ENCODE measurements at regions not wholly inside any gene's neighbourhood (a gene's known extent, or its start where the extent isn't known, plus 50 kb on each side); places are given as distances from the start of the nearest gene placed in this dataset.
"Not testable (repeated sequence)": the region's sequence is repeated elsewhere in the genome, so short reads cannot be mapped to it uniquely, and the experiment has no call there.

DNA sequence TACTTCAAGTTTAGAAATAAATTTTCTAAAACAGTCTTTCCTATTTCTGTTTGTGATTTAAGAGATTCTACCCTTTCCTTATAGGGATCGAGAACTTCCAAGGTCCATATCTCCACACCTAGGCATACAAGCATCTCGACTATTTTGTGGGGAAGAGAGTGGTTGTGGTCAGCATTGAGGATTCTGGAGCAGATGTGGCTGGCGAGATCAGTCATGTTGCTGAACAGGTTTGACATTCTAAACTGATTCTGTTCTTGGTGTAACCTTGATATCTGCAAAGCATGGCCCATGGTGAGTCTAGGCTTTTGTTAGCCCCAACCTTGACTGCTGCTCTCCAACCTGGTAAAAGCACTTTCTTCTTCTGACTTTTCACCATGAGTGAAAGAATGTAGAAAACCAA lies 167.6 kb upstream of the POGK start:
- intact Hi-C loops (cut with DNase I), result no loop called here

DNA sequence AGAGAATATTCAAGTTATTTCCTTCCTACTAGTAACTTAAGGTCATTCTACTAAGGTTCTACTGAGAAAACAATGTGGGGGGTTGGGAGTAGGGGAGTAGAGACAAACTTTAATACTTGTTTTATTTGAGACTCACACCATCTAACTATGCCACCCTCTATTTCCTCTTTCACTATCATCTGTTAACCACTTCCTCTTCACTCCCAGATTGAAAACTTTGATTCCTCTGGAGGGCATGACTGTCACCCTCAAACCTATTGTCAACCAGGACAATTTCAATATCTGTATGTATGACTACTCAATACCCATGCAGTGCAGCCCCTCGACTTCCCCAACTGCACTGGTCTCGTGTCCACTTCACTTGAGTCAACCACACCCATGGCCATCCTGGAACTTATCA lies 165.6 kb upstream of the POGK start:
- intact Hi-C loops (cut with DNase I), result no loop called here

More for the DNA sequence above, 167.6 kb upstream of the POGK start:
- no peak for DNase-seq (ENCODE audit: low spot score)

DNA sequence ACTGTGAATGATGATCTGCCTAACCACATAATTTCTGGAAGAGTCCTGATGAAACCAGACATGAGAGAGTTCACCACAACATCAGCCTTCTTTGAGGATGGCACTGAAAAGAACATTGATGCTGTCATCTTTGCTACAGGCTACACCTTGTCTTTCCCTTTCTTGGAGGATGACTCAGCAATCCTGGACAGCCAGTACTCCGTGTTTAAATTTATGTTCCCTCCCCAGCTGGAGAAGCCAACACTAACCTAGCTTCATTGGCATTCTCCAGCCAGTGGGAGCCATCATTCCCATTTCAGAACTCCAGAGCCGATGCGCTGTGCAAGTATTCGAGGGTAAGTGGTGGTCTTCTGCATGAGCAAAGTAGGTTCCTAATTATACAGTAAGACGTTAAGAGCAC lies 164.1 kb upstream of the POGK start:
- no peak for DNase-seq (ENCODE audit: low spot score)
- intact Hi-C loops (cut with DNase I), result no loop called here

More for the DNA sequence above, 165.6 kb upstream of the POGK start:
- DNase-seq (ENCODE audit: low spot score), result no peak

DNA sequence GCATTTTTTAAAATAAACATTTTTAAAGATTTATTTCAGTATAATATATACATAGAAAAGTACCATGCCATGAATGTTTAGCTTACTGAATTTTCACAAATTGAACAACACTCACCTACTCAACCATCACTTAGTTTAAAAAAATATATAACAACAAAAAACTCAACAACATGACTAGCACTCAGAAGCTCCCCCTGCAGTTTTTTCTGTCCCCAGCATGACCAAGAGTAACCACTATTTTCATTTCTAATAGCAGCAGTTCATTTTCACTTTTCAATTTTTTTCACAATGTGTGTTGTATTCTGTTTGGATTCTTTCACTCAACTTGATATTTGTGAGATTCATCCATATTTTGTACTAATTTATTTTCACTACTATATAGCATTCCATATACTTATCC lies 162.3 kb upstream of the POGK start:
- intact Hi-C loops (cut with DNase I), result no loop called here

DNA sequence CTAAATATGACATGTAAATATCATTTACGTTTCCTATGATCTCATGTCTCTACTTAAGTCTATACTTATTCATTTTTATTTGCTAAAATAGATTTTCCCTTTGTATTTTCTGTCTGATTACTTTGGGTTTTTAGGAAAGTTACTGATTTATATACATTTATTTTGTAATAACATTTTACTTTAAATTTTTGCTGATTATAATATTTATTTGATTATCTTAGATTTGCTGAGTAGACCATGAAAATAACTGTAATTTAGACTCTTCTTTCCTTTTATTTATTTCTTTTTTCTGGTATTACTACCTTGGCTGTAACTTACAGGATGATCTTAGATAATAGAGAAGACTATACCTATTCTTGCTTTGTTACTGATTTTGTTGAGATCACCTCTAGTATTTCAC lies 159.9 kb upstream of the POGK start:
- intact Hi-C loops (cut with DNase I), result no loop called here
- no peak for DNase-seq (ENCODE audit: low spot score)

More for the DNA sequence above, 162.3 kb upstream of the POGK start:
- no peak for DNase-seq (ENCODE audit: low spot score)

DNA sequence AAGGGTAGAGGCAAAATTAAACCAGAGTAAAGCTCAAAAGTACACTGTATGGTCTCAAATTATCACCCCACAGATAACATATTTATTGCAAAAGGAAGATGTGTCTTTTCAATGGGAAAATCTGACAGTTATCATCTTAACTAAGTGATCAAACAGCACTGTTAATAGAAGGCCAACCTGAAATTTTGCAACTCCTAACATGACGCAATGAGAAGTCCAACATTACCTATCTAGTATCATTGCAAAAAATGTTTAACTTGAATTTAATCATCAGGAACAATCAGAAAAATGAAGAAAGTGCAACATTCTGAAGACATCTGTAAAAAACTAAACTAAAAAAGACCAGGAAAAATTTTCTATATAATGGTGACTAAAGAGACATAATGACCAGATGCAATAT lies 156.7 kb upstream of the POGK start:
- intact Hi-C loops (cut with DNase I), result no loop called here
- no peak for DNase-seq (ENCODE audit: low spot score)

DNA sequence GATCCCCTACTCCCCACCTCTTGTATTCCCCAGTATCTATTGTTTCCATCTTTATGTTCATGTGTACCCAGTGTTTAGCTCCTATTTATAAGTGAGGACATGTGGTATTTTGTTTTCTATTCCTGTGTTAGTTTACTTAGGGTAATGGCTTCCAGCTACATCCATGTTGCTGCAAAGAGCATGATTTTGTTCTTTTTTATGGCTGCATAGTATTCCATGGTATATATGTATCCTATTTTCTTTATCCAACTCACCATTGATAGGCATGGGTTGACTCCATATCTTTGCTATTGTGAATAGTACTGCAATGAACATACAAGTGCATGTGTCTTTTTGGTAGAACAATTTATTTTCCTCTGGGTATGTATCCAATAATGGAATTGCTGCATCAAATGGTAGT lies 154.6 kb upstream of the POGK start:
- intact Hi-C loops (cut with DNase I); DNase-seq (ENCODE audit: low spot score): not testable (repeated sequence)

DNA sequence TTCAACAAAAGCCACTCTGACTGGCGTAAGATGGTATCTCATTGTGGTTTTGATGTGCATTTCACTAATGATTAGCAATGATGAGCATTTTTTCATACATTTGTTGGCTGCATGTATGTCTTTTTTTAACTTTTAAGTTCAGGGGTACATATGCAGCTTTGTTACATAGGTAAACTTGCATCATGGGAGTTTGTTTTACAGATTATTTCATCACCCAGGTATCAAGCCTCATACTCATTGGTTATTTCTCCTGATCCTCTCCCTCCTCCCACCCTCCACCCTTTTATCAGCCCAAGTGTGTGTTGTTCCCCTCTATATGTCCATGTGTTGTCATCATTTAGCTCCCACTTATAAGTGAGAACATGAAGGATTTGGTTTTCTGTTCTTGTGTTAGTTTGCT lies 154.1 kb upstream of the POGK start:
- intact Hi-C loops (cut with DNase I), result no loop called here
- DNase-seq (ENCODE audit: low spot score), result no peak

DNA sequence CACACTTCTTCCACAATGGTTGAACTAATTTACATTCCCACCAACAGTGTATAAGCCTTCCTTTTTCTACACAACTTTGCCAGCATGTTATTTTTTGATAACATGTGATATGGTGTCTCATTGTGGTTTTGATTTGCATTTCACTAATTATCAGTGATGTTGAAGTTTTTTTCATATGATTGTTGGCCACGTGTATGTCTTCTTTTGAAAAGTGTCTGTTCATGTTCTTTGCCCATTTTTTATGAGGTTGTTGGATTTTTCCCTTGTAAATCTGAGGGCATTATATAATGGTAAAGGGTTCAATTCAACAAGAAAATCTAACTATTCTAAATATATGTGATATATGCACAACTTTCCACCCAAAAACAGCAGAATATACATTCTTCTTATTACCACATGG lies 153.4 kb upstream of the POGK start:
- intact Hi-C loops (cut with DNase I); DNase-seq (ENCODE audit: low spot score): not testable (repeated sequence)

DNA sequence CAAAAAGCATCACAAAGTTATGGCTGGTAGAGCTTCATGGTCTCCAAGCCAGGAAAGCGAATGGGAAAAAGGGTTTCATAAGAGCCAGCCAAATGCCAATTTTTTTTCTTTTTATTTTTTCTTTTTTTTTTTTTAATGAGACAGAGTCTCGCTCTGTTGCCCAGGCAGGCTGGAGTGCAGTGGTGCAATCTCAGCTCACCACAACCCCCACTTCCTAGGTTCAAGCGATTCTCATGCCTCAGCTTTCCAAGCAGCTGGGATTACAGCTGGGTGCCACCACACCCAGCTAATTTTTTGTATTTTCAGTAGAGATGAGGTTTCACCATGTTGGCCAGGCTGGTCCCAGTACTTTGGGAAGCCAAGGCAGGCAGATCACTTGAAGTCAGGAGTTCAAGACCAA lies 148.7 kb upstream of the POGK start:
- intact Hi-C loops (cut with DNase I); DNase-seq (ENCODE audit: low spot score): not testable (repeated sequence)

DNA sequence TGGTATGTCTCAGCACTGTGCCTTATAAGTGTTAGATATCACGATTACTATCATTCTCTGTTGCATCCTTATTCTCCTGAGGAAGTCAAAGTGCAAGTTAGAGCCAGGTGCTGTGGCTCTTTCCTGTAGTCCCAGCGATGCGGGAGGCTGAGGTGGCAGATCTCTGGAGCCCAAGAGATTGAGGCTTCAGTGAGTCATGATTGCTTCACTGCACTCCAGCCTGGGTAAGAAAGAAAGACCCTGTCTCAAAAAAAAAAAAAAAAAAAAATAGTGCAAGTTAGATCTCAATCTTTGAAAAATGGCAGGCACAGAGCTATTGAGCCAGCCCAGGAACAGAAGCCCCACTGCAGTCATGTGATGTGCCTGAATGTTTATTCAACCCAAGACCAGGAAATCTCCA lies 147.8 kb upstream of the POGK start:
- DNase-seq (ENCODE audit: low spot score), result no peak
- intact Hi-C loops (cut with DNase I), result no loop called here

DNA sequence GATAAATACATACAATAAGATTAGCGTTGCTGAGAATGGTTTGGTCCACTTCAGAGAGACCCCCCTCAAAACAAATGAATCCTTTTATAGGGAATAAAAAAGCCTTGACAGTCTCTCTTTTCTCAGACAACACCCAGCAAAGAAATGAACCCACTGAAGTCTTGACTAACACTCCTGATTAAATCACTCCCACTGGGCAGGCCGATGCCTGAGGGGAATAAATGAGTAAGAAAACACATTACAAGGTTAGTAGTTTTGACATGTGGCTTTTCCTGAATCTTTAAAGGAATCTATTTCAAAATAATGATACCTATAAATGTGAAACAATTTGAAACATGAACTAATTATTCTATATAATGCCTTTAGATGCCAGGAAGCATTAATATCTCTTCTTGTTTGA lies 146.9 kb upstream of the POGK start:
- DNase-seq (ENCODE audit: low spot score), result no peak

DNA sequence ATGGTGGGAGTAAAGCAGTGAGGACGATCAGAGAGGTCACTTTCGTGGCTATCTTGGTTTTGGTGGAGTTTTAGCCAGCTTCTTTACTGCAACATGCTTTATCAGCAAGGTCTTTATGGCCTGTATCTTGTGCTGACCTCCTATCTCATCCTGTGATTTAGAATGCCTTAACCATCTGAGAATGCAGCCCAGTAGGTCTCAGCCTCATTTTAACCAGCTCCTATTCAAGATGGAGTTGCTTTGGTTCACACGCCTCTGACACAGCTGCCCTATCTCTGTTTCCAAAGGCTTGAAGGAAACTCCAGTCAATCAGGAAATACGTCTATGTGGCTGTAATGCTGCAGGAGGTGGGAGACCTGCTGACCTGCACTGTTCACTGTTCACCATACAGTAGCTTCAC lies 146.1 kb upstream of the POGK start:
- DNase-seq (ENCODE audit: low spot score), result no peak
- intact Hi-C loops (cut with DNase I), result no loop called here

More for the DNA sequence above, 146.9 kb upstream of the POGK start:
- intact Hi-C loops (cut with DNase I), result no loop called here

DNA sequence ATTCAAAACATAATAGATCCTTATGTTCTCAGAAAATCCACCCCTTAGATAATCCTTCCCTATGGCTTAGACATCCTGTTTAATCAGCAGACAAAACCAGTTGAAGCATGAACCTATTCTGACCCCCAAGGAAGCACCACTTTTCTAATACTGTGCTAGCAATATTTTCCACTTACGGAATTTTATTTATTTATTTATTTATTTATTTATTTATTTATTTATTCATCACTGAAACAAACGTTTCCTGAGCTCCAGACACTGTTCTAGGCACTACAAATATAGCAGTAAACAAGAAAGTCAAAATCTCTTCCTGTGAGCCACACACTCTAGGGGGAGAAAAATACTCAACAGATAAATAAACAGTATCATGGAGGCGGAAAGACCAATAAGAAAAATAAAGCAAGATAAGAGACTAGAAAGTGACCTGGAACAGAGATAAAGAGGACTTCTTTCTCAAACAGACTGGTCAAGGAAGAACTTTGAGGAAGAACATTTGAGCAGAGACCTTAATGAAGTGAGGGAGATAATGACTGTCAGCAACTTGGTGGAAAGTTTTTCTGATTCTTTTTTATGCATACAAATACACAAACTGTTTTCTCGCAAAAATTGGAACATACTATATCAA lies 145.5 kb upstream of the POGK start:
- no peak for DNase-seq (ENCODE audit: low spot score)
- intact Hi-C loops (cut with DNase I), result no loop called here

DNA sequence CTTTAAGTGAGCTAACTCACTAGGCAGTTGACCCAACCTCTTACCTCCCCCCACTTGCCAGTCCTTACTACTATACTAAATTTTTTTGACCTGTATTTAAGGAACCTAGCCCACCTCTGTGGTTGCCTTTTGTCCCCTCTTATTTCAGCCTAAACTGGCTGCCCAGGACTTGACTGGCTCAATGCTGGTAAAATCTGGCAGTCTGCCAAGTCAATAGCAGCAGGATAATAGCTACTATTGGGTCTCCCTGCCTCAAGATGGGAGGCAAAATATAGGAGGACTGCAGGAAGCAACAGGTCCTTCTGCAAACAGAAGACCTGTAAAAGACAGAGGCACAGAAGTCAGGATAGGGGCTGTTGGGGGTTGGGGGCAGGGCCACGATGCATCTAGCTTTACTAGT lies 144.2 kb upstream of the POGK start:
- no peak for DNase-seq (ENCODE audit: low spot score)
- intact Hi-C loops (cut with DNase I), result no loop called here

DNA sequence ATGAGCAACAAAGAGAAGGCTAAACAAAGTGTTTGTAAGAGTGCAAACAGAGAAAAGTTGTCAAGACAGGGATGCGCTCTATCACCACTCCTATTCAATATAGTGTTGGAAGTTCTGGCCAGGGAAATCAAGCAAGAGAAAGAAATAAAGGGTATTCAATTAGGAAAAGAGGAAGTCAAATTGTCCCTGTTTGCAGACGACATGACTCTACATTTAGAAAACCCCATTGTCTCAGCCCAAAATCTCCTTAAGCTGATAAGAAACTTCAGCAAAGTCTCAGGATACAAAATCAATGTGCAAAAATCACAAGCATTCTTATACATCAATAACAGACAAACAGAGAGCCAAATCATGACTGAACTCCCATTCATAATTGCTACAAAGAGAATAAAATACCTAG lies 143.4 kb upstream of the POGK start:
- intact Hi-C loops (cut with DNase I); DNase-seq (ENCODE audit: low spot score): not testable (repeated sequence)

DNA sequence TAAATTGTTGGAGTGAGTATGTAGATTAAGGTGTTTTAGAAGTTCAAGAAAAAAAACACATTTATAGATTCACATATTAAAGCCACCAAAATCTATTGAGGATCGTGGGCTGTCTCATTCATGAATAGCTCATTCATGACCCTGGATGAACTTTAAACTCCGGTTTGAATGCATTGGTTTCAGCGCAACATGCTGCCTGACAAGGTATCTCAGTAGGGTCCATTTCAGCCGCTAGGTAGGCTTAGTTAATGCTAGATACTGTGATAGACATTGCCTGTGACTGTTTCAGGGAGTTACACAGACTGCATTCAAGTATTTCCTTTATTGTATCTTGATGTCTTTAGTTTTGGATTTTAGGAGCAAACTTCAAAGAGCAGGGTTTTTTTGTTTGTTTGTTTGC lies 140.5 kb upstream of the POGK start:
- intact Hi-C loops (cut with DNase I), result no loop called here
- DNase-seq (ENCODE audit: low spot score), result no peak

DNA sequence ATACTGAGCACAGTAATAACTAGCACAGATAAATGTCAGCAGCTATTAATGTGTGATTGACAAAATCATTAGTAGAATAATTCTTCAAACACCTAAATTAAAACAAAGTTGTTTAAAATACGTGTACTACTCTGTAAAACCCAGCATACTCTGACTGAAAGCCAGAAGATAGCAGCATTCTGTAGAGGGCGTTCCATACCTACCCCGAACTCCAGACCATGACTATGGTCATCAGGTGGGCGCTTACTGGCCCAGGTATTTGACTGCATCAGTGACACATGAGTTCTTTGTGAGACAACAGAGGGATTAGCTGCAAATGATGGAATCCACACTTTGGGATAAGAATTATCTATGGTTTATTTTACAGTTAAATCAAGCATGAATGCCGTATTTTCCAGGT lies 139.7 kb upstream of the POGK start:
- DNase-seq (ENCODE audit: low spot score), result no peak
- intact Hi-C loops (cut with DNase I), result no loop called here

DNA sequence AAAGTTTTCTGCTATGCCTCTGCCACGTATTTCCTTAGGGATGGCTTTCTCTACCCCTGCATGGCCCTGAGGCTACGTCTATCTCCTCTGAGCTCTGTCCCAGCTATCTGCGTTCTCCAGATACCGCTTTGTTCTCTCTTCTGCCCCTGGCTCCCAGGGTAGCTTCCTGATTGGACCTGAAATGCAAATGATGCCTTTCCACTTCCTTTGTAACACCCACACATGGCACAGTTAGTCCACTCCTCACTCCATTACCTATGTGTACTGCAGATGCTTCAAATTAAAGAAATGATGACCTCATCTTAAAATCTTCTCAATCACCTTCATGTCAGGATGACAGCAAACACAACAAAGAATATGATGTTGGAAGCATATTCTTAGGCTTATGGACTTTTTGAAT lies 138.6 kb upstream of the POGK start:
- intact Hi-C loops (cut with DNase I), result no loop called here
- no peak for DNase-seq (ENCODE audit: low spot score)

DNA sequence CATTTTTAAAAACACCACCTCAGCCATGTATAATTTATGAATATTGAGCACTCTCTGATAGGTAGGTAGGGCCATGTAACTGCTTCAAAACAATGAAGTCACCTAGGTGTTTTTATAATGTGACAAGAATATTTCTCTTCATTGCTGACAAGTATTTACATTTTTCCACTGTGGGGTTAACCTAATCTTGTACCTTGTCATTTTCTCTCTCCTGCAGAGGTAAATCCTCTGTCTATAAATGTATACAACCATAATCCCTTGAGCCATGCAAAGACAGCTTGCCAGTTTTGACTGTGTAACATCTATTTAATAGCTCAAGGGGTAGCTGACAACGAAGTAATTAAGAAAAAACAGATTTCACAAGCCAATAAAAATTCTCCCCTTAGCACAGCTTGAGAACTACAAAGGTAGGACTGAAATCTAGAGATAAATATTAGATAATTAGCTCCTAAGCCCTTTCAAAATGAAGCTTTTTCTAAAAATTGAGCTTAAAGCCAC lies 137.6 kb upstream of the POGK start:
- intact Hi-C loops (cut with DNase I), result no loop called here
- DNase-seq (ENCODE audit: low spot score), result no peak

DNA sequence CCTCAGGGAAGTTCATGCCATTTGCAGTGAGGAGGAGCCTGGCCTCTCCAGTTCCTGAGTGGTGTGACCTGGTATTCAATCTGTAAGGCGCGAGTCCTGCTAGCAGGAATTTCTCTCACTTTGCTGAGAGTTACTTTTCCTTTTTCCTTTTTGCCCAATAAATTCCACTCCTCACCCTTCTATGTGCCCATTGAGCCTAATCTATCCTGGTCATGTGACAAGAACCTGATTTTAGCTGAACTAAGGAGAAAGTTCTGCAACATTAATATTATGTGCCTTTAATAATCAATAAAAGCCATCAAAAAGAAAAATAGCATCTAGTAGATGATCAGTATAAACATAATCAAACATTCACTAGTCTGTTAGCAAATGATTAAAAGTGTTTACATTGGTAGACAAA lies 136.1 kb upstream of the POGK start:
- DNase-seq (ENCODE audit: low spot score), result no peak

More for the DNA sequence above, 136.1 kb upstream of the POGK start:
- intact Hi-C loops (cut with DNase I), result no loop called here
